A673 (cell line): ENCODE measurements at regions not wholly inside any gene's neighbourhood (a gene's known extent, or its start where the extent isn't known, plus 50 kb on each side); places are given as distances from the start of the nearest gene placed in this dataset.

ENCODE experiments used
- BruUV-seq: library from RNA; stranded (reverse); fragments of 400-500 nt; replicated peaks from 2 replicates; lab custom pipeline; 2021; lab: Mats Ljungman, UMichigan
- CTCF ChIA-PET: fragments of 300-600 bp; sonication (Branson Sonifier 250); formaldehyde crosslinking; loops from one replicate; lab custom pipeline; 2022; ENCODE audit warnings: antibody characterized with exemption; lab: Charles Lee
- POLR2A ChIA-PET: fragments of 300-600 bp; sonication (Branson Sonifier 250); formaldehyde crosslinking; loops from one replicate; lab custom pipeline; 2022; ENCODE audit warnings: antibody characterized with exemption; ENCODE audit not compliant: low non-redundant PET; lab: Charles Lee
- DNase-seq: peaks from one replicate; pipeline ENCODE4 v3.0.0-alpha.2; 2015; ENCODE audit warnings: low spot score
- H3K27ac ChIP-seq: fragments of 200-600 bp; sonication (generic); 2 replicates; pipeline ENCODE4 v1.5.1; 2016; ENCODE audit warnings: mixed run types, low read depth, mild to moderate bottlenecking, mixed read lengths, antibody characterized with exemption, low read length; ENCODE audit not compliant: poor library complexity, severe bottlenecking
- H3K27me3 ChIP-seq: fragments of 200-600 bp; sonication (generic); replicated peaks from 2 replicates; pipeline ENCODE4 v1.6.1; 2017; ENCODE audit warnings: mixed run types, low read depth, mild to moderate bottlenecking, mixed read lengths, antibody characterized with exemption, low read length; ENCODE audit not compliant: insufficient read depth, poor library complexity
- H3K36me3 ChIP-seq: fragments of 200-600 bp; sonication (generic); 2 replicates; pipeline ENCODE4 v1.6.1; 2016; ENCODE audit warnings: mixed run types, mild to moderate bottlenecking, mixed read lengths, antibody characterized with exemption, low read length; ENCODE audit not compliant: insufficient read depth, poor library complexity, severe bottlenecking
- H3K4me1 ChIP-seq: fragments of 200-600 bp; sonication (generic); 2 replicates; pipeline ENCODE4 v1.6.1; 2017; ENCODE audit warnings: mixed run types, mild to moderate bottlenecking, mixed read lengths, antibody characterized with exemption, low read length; ENCODE audit not compliant: insufficient read depth, poor library complexity, severe bottlenecking
- H3K4me3 ChIP-seq: fragments of 200-600 bp; sonication (generic); 2 replicates; pipeline ENCODE4 v1.5.1; 2016; ENCODE audit warnings: low read depth, mixed run types, mild to moderate bottlenecking, mixed read lengths, low read length; ENCODE audit not compliant: poor library complexity, severe bottlenecking
- H3K9me3 ChIP-seq: fragments of 200-600 bp; sonication (generic); 2 replicates; pipeline ENCODE4 v1.6.1; 2016; ENCODE audit warnings: mixed run types, low read depth, mild to moderate bottlenecking, mixed read lengths, antibody characterized with exemption, low read length; ENCODE audit not compliant: poor library complexity, severe bottlenecking
- CTCF ChIP-seq: fragments of 300-800, 200-600 bp; sonication (generic); conservative IDR thresholded peaks from 2 replicates; pipeline ENCODE4 v1.5.1; 2017; ENCODE audit warnings: low read depth, mild to moderate bottlenecking, antibody characterized with exemption, low read length, moderate library complexity, mixed read lengths
- EZH2 ChIP-seq: fragments of 200-600 bp; sonication (generic); IDR thresholded peaks from 2 replicates; pipeline ENCODE4 v1.6.1; 2017; ENCODE audit warnings: borderline replicate concordance, low read depth, mild to moderate bottlenecking, mixed read lengths, antibody characterized with exemption, low read length; ENCODE audit not compliant: poor library complexity, severe bottlenecking
- intact Hi-C: fragments of 100-400 bp; cut with micrococcal nuclease; formaldehyde crosslinking; loops from one replicate; pipeline ENCODE4 v1.10.0; 2022; ENCODE audit not compliant: unreplicated experiment

GRCh38 chr6:1461207-1461606 lies 71.8 kb downstream of the FOXF2 start:
- no TSS peak for BruUV-seq
- H3K27ac ChIP-seq, result no peak overlapping the region
- peaks cover 15% of the 10 kb centered on the region for H3K27me3 ChIP-seq
- intact Hi-C loops, result no loop called here
- no peak for DNase-seq
- no peaks in the 10 kb centered on the region for H3K9me3 ChIP-seq
- H3K4me1 ChIP-seq, result no peaks in the 10 kb centered on the region
- no peaks in the 10 kb centered on the region for H3K36me3 ChIP-seq
- H3K4me3 ChIP-seq, result no peak overlapping the region
- ChIA-PET CTCF (no interaction called here), POLR2A (no interaction called here)
- TF ChIP-seq EZH2, result no peak
- TF ChIP-seq CTCF, result no peak

GRCh38 chr6:1461736-1462135 lies 72.4 kb downstream of the FOXF2 start:
- TF ChIP-seq EZH2 (no peak), CTCF (no peak)
- POLR2A ChIA-PET, result no interaction called here
- Histone ChIP-seq H3K36me3 (no peaks in the 10 kb centered on the region), H3K27ac (no peak overlapping the region), H3K9me3 (no peaks in the 10 kb centered on the region), H3K4me1 (no peaks in the 10 kb centered on the region), H3K27me3 (peaks cover 15% of the 10 kb centered on the region), H3K4me3 (no peak overlapping the region)
- no peak for DNase-seq
- no TSS peak for BruUV-seq
- CTCF ChIA-PET, result no interaction called here
- intact Hi-C loops, result no loop called here

- Histone ChIP-seq H3K4me3 (no peak overlapping the region), H3K9me3 (no peaks in the 10 kb centered on the region), H3K27ac (no peak overlapping the region), H3K4me1 (no peaks in the 10 kb centered on the region), H3K36me3 (no peaks in the 10 kb centered on the region), H3K27me3 (peaks cover 15% of the 10 kb centered on the region)
- no TSS peak for BruUV-seq
- no peak for TF ChIP-seq EZH2
- no peak for TF ChIP-seq CTCF
- intact Hi-C loops, result no loop called here
- no peak for DNase-seq
- POLR2A ChIA-PET, result no interaction called here
- CTCF ChIA-PET, result no interaction called here
These were observed 73.9 kb downstream of the FOXF2 start for GRCh38 chr6:1463275-1463674.
